ENCODE measurements at regions not wholly inside any gene's neighbourhood (a gene's known extent, or its start where the extent isn't known, plus 50 kb on each side); places are given as distances from the start of the nearest gene placed in this dataset.

GRCh38 chr5:38719403-38719802 lies 126.4 kb upstream of the OSMR start:
- TF ChIP-seq POLR2A (IDR thresholded peaks at IDR 0.05), result no peak
- TF ChIP-seq, protein P1, sequence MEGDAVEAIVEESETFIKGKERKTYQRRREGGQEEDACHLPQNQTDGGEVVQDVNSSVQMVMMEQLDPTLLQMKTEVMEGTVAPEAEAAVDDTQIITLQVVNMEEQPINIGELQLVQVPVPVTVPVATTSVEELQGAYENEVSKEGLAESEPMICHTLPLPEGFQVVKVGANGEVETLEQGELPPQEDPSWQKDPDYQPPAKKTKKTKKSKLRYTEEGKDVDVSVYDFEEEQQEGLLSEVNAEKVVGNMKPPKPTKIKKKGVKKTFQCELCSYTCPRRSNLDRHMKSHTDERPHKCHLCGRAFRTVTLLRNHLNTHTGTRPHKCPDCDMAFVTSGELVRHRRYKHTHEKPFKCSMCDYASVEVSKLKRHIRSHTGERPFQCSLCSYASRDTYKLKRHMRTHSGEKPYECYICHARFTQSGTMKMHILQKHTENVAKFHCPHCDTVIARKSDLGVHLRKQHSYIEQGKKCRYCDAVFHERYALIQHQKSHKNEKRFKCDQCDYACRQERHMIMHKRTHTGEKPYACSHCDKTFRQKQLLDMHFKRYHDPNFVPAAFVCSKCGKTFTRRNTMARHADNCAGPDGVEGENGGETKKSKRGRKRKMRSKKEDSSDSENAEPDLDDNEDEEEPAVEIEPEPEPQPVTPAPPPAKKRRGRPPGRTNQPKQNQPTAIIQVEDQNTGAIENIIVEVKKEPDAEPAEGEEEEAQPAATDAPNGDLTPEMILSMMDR (IDR thresholded peaks at IDR 0.05), result no peak

Data from lower leg skin (tissue), 3 donors.